HK-2 (cell line): ENCODE measurements at regions not wholly inside any gene's neighbourhood (a gene's known extent, or its start where the extent isn't known, plus 50 kb on each side); places are given as distances from the start of the nearest gene placed in this dataset.

ENCODE experiments used
- DNase-seq: peaks from one replicate; pipeline ENCODE4 v3.0.0-alpha.2; 2018; ENCODE audit not compliant: unreplicated experiment

GRCh38 chr12:132424811-132425210 lies 65.1 kb upstream of the FBRSL1 start:
- no peak for DNase-seq

- DNase-seq = no peak
These were observed 65.9 kb upstream of the FBRSL1 start for GRCh38 chr12:132423820-132424645.

GRCh38 chr12:132423251-132423819 lies 66.6 kb upstream of the FBRSL1 start:
- DNase-seq = no peak

GRCh38 chr12:132422381-132423043 lies 67.4 kb upstream of the FBRSL1 start:
- no peak for DNase-seq

GRCh38 chr12:132422040-132422380 lies 67.9 kb upstream of the FBRSL1 start:
- no peak for DNase-seq

- DNase-seq = no peak
These were observed 70.2 kb upstream of the FBRSL1 start for GRCh38 chr12:132419631-132420246.

GRCh38 chr12:132418393-132418925 lies 71.5 kb upstream of the FBRSL1 start:
- no peak for DNase-seq

GRCh38 chr12:132417741-132418140 lies 72.2 kb upstream of the FBRSL1 start:
- DNase-seq = no peak

- DNase-seq = no peak
These were observed 73.1 kb upstream of the FBRSL1 start for GRCh38 chr12:132416827-132417226.

GRCh38 chr12:132416121-132416673 lies 73.8 kb upstream of the FBRSL1 start:
- no peak for DNase-seq

- no peak for DNase-seq
These were observed 74.4 kb upstream of the FBRSL1 start for GRCh38 chr12:132415327-132416120.

GRCh38 chr12:132414634-132415326 lies 75.2 kb upstream of the FBRSL1 start:
- peak; percentile 84 for DNase-seq

- peak; percentile 26 for DNase-seq
These were observed 75.9 kb upstream of the FBRSL1 start for GRCh38 chr12:132413931-132414588.

- no peak for DNase-seq
These were observed 78.5 kb upstream of the FBRSL1 start for GRCh38 chr12:132411457-132411856.

GRCh38 chr12:132410849-132411248 lies 79.1 kb upstream of the FBRSL1 start:
- no peak for DNase-seq

GRCh38 chr12:132410296-132410625 lies 79.7 kb upstream of the FBRSL1 start:
- no peak for DNase-seq

- DNase-seq = no peak
These were observed 80.3 kb upstream of the FBRSL1 start for GRCh38 chr12:132409495-132410295.

- no peak for DNase-seq
These were observed 79.5 kb upstream of the GALNT9 start for GRCh38 chr12:132408626-132409494.
